ENCODE measurements at regions not wholly inside any gene's neighbourhood (a gene's known extent, or its start where the extent isn't known, plus 50 kb on each side); places are given as distances from the start of the nearest gene placed in this dataset.

DNA sequence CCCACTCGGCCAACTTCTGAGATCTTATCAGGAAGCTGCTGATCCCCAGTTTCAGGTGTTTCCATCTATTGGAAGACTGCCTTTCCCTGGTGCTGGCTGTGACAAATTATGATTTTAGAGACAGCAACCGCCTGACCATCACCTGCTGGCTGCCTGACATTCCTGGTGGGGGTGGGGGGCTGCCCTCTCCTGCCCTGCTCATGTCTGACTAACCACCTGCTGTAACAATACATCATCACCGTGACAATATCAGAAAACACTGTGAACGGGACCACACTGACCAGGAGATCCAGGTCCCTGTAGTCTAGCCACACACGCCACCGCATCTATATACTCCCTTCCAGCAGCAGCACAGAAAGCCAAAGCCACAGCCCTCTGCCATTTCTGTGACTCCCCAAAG is 537.5 kb downstream of the QKI start:
- Histone ChIP-seq H3K9me3 (ENCODE audit: control insufficient read depth, insufficient read depth, low read length) (no peaks in the 10 kb centered on the region), H3K9ac (ENCODE audit: low read depth, low read length) (no peak overlapping the region), H3K36me3 (ENCODE audit: insufficient read depth, low read length) (no peaks in the 10 kb centered on the region), H3K4me1 (ENCODE audit: insufficient read depth, low read length) (no peaks in the 10 kb centered on the region)

DNA sequence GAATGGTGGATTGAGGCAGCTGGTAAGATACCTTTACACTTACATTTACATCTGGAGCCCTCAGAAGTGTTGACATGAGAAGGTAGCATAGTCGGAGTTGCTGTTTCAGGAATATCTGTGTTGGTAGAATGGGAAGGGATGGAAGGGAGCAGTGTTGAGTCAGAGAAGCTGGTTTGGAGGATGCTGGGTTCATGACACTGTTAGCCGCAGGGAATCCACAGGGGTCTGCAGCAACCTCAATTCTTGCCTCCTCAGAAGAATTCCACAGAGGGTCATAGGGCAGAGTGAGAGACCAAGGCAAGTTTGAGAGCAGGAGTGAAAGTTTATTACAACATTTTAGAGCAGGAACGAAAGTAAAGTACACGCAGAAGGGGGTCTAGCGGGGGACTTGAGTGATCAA is 536.8 kb downstream of the QKI start:
- H3K9ac ChIP-seq (ENCODE audit: low read depth, low read length): no peak overlapping the region
- H3K36me3 ChIP-seq (ENCODE audit: insufficient read depth, low read length): no peaks in the 10 kb centered on the region
- no peaks in the 10 kb centered on the region for H3K4me1 ChIP-seq (ENCODE audit: insufficient read depth, low read length)
- no peaks in the 10 kb centered on the region for H3K9me3 ChIP-seq (ENCODE audit: control insufficient read depth, insufficient read depth, low read length)

DNA sequence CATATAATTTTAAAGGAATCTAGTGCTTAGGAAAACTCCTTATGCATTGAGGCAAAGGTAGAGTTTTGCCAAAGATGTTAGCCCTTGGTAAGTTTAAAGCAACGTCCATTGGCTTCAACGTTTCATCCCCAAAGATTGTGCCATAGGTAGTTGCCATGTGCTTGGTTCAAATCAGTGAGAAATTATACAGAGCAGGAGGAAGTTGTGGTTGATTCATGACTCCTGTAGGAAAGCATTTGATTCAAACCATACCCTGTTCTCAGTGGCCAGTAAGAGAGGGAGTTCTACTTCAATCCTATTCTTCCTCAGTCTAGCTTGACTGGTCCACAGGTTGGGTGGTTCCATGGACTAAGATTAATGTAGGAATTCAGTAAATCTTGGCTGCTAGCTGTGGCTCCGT is 535.6 kb downstream of the QKI start:
- H3K4me1 ChIP-seq (ENCODE audit: insufficient read depth, low read length): peaks cover 7% of the 10 kb centered on the region

DNA sequence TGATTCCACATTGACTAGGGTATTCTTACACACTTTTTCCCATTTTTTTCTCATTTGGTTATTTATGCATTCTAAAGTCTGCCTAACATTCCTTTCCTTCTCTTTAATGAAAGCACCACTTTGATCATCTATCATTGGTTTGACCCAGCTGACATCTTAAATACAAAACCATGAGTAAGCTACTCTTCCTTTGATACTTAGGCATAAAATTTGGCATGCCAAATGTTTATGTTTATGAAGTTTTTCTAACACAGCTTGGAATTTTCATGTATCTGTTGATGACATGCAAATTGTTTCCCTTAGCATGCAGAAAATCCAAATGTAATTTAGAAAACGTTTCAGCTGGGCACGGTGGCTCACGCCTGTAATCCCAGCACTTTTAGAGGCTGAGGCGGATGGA is 534.9 kb downstream of the QKI start:
- Histone ChIP-seq H3K9me3 (ENCODE audit: control insufficient read depth, insufficient read depth, low read length) (no peaks in the 10 kb centered on the region), H3K4me1 (ENCODE audit: insufficient read depth, low read length) (peaks cover 14% of the 10 kb centered on the region), H3K9ac (ENCODE audit: low read depth, low read length) (no peak overlapping the region), H3K36me3 (ENCODE audit: insufficient read depth, low read length) (no peaks in the 10 kb centered on the region)

More for the DNA sequence above, 535.6 kb downstream of the QKI start:
- Histone ChIP-seq H3K9me3 (ENCODE audit: control insufficient read depth, insufficient read depth, low read length) (no peaks in the 10 kb centered on the region), H3K9ac (ENCODE audit: low read depth, low read length) (no peak overlapping the region), H3K36me3 (ENCODE audit: insufficient read depth, low read length) (no peaks in the 10 kb centered on the region)

DNA sequence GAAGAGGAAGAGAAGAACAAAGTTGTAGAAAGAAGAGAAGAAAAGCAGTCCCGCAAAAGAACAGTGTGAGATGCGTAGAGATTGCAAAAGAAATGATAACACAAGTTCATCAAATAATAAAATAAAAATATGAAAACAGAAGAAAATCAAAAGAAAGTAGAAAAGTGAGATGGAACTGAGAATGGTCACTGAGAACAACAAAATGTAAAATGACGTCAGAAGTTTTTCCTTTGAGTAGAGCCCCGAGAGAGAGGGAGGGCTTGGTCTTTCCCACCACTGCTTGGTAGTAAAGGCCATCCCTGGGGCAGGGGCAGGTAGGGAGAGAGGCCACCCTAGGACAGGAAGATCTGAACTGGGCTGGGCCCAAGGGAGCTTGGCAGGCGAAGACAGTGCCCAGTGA is 533.7 kb downstream of the QKI start:
- Histone ChIP-seq H3K36me3 (ENCODE audit: insufficient read depth, low read length) (no peaks in the 10 kb centered on the region), H3K4me1 (ENCODE audit: insufficient read depth, low read length) (peaks cover 19% of the 10 kb centered on the region), H3K9ac (ENCODE audit: low read depth, low read length) (no peak overlapping the region), H3K9me3 (ENCODE audit: control insufficient read depth, insufficient read depth, low read length) (no peaks in the 10 kb centered on the region)

DNA sequence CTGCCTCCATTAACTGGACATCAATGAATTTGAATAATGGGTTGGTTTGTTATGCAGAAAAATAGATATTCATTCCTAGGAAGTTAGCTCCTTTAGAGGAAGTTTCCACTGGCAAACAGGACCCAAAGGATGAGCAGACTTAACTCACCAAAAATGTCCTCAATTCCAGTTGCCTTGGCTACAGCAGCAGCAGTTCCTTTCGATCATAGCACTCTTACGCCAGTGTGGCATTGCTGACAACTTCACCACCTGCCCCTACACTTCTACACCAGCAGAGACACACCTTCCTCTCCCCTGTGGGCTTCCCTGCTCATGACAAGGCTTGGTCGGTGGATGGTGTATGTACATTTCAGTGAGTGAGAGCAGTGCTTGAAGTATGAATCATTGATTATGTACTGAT is 532.8 kb downstream of the QKI start:
- H3K36me3 ChIP-seq (ENCODE audit: insufficient read depth, low read length): no peaks in the 10 kb centered on the region
- H3K9me3 ChIP-seq (ENCODE audit: control insufficient read depth, insufficient read depth, low read length): no peaks in the 10 kb centered on the region
- H3K9ac ChIP-seq (ENCODE audit: low read depth, low read length): no peak overlapping the region
- peaks cover 24% of the 10 kb centered on the region for H3K4me1 ChIP-seq (ENCODE audit: insufficient read depth, low read length)

DNA sequence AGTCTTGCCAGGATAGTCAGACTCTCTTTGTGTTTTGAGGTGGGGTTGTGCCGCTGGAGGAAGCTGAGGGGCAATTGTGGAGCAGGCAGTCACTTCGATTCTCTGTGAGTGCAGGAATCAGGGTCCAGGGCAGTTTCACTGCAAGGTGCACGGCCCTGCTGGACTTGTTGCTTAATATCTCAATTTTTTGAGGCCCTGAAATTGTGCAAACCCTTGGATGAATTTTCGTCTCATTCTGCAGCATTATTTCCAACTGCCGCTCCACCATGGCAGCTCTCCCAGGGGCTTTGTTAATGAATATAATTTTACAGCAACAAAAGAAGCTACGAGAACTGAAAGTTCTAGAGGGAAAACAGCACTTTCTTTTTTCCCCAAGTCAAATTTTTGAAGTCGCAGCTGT is 531.9 kb downstream of the QKI start:
- Histone ChIP-seq H3K9ac (ENCODE audit: low read depth, low read length) (no peak overlapping the region), H3K4me1 (ENCODE audit: insufficient read depth, low read length) (peaks cover 33% of the 10 kb centered on the region), H3K9me3 (ENCODE audit: control insufficient read depth, insufficient read depth, low read length) (no peaks in the 10 kb centered on the region), H3K36me3 (ENCODE audit: insufficient read depth, low read length) (no peaks in the 10 kb centered on the region)

DNA sequence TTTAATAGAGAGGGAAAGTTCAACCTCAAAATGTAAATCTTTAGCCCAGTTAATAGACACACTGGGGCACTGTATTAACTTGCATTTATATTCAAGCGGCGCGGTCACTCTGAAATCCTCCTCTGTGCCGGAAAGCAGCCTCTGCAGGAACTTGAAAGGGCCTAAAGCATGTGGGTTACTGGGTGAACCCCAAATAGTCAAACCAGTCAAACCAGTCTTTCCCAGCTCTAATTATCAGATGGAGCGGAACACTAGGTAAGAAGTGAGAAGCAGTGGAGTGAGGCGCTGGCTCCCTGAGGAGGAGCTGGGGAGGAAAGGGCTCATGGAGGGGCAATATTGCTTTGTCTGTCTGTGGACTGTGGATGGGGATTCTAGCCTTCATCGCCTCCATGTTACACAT is 531.3 kb downstream of the QKI start:
- no peak overlapping the region for H3K9ac ChIP-seq (ENCODE audit: low read depth, low read length)
- H3K4me1 ChIP-seq (ENCODE audit: insufficient read depth, low read length): peaks cover 39% of the 10 kb centered on the region
- H3K36me3 ChIP-seq (ENCODE audit: insufficient read depth, low read length): no peaks in the 10 kb centered on the region
- H3K9me3 ChIP-seq (ENCODE audit: control insufficient read depth, insufficient read depth, low read length): no peaks in the 10 kb centered on the region

DNA sequence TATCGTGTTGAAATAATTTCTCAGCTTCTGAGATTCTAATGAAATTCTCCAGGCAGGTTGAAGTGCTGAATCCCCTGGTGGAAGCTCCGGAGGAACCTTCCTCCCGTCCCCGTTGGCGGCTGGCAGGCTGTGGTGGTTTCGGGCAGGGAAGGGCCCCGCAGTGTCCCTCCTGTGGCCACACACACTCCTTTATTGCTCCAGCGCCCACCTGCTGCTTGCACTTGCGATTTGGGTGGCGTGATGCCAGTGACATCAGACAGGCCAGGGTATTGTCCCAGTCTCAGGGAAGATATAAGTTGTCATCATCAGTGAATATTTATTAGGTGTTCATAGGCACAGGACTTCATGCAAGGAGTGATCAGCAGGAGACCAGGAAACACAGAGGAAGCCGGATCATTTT is 530.4 kb downstream of the QKI start:
- peaks cover 44% of the 10 kb centered on the region for H3K4me1 ChIP-seq (ENCODE audit: insufficient read depth, low read length)
- H3K36me3 ChIP-seq (ENCODE audit: insufficient read depth, low read length): no peaks in the 10 kb centered on the region
- H3K9me3 ChIP-seq (ENCODE audit: control insufficient read depth, insufficient read depth, low read length): no peaks in the 10 kb centered on the region
- H3K9ac ChIP-seq (ENCODE audit: low read depth, low read length): no peak overlapping the region; the same call in 1 of the 2 replicates

DNA sequence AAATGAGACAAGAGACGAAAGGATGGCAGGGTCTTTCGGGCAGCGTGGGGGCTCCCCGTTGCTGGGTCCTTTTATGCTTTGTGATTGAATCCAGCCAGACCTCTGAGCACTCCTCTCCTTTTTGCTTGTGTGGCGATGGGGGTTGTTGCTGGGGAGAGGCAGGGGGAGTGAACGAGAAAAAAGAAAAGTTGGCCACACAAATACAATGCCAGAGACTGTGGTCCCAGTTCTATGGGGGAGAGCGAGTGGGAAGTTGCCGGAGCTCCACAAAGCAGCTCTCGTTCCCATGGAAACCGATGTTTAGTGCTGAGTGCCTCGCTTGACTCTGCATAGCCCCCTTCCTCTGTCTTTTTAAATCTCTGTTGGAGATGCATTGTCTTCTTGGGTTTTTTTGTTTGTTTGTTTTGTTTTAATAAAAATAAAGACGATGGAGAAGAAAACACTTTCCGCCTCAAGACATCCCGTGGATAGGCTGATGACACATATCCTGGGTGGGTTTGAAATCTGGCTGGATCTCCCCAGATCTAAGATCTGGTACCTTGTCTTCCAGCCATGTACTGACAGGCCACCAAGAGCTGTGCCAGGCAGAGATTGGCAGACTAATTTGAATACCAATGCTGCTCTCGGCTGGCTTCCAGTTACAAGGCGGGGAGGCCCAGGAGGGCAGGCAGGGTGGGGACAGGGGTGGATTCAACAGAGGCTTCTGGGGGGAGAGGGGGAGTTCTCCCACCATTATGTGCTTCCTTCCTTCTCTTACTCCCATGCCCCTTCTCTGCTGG is 529.3 kb downstream of the QKI start:
- Histone ChIP-seq H3K36me3 (ENCODE audit: insufficient read depth, low read length) (no peaks in the 10 kb centered on the region), H3K9me3 (ENCODE audit: control insufficient read depth, insufficient read depth, low read length) (no peaks in the 10 kb centered on the region), H3K9ac (ENCODE audit: low read depth, low read length) (peak overlapping the region; percentile 47), H3K4me1 (ENCODE audit: insufficient read depth, low read length) (peaks cover 44% of the 10 kb centered on the region)

DNA sequence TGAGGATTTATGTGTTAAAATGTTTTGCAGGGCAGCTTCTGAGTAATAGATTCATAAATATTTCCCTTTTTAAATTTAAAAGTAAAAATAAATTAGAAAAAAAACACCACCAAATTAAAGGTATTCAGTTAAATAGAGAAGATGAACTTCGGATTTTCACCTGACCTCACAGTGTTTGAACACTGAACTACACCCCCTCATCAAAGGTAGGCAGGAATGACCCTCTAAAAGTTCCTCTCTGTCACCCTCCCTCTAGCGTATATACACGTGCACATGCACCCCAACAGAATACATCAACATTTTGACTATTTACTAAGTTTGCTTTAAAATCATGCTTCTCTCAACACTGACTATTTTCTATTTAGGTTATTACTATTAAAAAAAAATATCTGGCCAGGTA is 528.3 kb downstream of the QKI start:
- Histone ChIP-seq H3K9me3 (ENCODE audit: control insufficient read depth, insufficient read depth, low read length) (no peaks in the 10 kb centered on the region), H3K9ac (ENCODE audit: low read depth, low read length) (no peak overlapping the region), H3K36me3 (ENCODE audit: insufficient read depth, low read length) (no peaks in the 10 kb centered on the region), H3K4me1 (ENCODE audit: insufficient read depth, low read length) (peaks cover 44% of the 10 kb centered on the region)

DNA sequence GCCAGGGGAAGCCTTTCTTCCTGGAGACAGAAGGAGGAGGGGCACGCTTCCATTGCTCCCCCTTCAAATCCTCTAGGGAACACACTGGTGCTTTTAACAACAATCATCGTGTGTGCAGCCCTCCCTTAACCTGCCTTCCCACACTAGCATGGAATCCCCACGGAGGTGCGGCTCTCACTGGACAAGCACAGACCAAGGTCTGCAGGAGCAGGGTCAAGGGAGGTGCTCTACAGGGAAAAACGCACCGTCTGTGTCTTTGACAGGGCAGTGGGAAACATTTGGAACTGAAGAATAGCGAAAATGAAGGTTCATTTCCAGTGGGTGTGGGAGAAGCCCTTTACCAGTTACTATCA is 527.1 kb downstream of the QKI start:
- Histone ChIP-seq H3K9ac (ENCODE audit: low read depth, low read length) (no peak overlapping the region), H3K36me3 (ENCODE audit: insufficient read depth, low read length) (no peaks in the 10 kb centered on the region), H3K4me1 (ENCODE audit: insufficient read depth, low read length) (peaks cover 44% of the 10 kb centered on the region), H3K9me3 (ENCODE audit: control insufficient read depth, insufficient read depth, low read length) (peaks cover 6% of the 10 kb centered on the region; the same call in 1 of the 2 replicates)

DNA sequence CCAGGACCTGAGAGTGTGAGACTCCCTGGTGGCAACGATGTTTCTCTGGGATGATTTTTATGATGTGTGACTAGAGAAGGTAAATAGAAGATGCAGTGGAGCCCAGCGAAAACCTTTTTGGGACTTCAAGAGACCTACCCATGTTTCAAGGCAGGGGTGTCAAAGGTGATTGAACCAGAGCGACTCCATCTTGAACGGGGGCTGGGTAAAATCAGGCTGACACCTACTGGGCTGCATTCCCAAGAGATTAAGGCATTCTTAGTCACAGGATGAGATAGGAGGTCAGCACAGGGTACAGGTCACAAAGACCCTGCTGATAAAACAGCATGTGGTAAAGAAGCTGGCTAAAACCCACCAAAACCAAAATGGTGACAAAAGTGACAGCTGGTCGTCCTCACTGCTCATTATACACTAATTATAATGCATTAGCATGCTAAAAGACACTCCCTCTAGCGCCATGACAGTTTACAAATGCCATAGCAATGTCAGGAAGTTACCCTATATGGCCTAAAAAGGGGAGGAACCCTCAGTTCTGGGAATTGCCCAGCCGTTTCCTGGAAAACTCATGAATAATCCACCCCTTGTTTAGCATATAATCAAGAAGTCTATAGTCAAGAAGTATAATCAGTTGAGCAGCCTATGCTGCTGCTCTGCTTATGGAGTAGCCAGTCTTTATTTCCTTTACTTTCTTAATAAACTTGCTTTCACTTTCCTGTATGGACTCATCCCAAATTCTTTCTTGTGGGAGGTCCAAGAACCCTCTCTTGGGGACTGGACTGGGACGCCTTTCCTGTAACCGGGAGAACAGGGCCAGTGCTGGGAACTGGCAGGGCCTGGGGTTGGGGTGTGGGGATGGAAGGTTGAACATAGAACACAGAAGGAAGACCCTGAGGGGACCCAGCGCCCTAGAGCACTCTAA is 526.4 kb downstream of the QKI start:
- H3K4me1 ChIP-seq (ENCODE audit: insufficient read depth, low read length): peaks cover 42% of the 10 kb centered on the region
- no peaks in the 10 kb centered on the region for H3K36me3 ChIP-seq (ENCODE audit: insufficient read depth, low read length)
- no peak overlapping the region for H3K9ac ChIP-seq (ENCODE audit: low read depth, low read length)
- peaks cover 7% of the 10 kb centered on the region for H3K9me3 ChIP-seq (ENCODE audit: control insufficient read depth, insufficient read depth, low read length)

DNA sequence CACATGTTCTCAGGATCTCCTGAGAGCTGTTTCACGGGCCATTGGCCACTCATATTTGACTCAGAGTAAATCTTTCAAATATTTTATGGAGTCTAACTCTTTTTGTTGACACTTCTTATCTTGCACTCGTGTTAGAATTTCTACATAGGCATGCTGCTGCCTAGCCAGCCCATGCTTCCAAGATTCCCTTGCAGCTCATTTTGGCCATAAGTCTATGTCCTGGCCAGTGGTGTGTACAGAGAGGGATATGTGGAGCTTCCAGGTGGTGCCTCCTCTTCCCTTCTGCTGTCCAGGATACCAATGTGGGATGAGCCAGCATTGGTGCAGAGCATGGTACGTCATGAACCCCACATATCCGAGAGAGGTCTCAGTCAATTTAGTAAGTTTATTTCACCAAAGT is 522.6 kb downstream of the QKI start:
- Histone ChIP-seq H3K9me3 (ENCODE audit: control insufficient read depth, insufficient read depth, low read length) (peaks cover 7% of the 10 kb centered on the region), H3K9ac (ENCODE audit: low read depth, low read length) (no peak overlapping the region), H3K36me3 (ENCODE audit: insufficient read depth, low read length) (no peaks in the 10 kb centered on the region)

More for the DNA sequence above, 522.6 kb downstream of the QKI start:
- peaks cover 18% of the 10 kb centered on the region for H3K4me1 ChIP-seq (ENCODE audit: insufficient read depth, low read length)
